RPMI7951 (cell line): ENCODE measurements at regions not wholly inside any gene's neighbourhood (a gene's known extent, or its start where the extent isn't known, plus 50 kb on each side); places are given as distances from the start of the nearest gene placed in this dataset.
A peak's percentile ranks its signal among the peaks of the same experiment; 100 is the strongest.
"Not testable (repeated sequence)": the region's sequence is repeated elsewhere in the genome, so short reads cannot be mapped to it uniquely, and the experiment has no call there.

ENCODE experiments used
- DNase-seq: peaks from one replicate; pipeline ENCODE4 v3.0.0-alpha.2; 2012; ENCODE audit warnings: low read depth

DNA sequence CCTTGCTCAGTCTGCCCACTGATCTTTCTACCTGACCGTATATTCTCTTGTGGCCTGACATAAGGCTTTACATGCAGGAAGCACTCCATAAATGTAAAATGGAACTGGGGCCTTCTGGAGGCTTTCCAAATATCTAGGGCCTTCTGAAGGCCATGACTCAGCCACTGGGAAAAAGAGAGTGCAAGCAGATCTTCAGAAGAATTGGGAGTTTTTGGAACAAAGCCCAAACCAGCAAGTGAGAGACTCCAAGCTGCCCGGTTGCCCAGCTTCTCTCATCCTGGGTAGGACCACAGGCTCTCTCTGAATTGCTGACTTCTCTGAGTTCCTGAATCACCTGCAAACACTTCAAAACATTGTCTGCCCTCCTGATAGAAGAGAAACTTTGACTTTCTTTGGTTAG is 107.9 kb upstream of the BMAL1 start:
- peak; percentile 97 for DNase-seq

DNA sequence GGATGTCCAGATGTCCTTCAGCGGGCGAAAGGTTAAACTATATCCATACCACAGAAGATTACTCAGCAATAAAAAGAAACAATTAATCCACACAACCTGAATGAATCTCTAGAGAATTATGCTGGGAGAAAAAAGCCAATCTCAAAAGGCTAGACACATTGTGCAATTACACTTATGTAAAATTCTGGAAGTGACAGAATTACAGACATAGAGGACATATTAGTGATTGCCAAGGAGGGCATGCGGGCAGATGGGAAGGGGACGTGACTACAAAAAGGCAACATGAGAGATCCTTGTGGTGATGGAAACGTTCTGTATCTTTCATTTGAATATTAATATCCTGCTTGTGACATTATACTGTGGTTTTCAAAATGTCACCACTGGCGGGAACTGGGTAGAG is 103.5 kb upstream of the BMAL1 start:
- DNase-seq = peak; percentile 18

GRCh38 chr11:13183094-13183825 is 94.3 kb upstream of the BMAL1 start:
- peak; percentile 45 for DNase-seq

GRCh38 chr11:13183826-13184196 is 93.8 kb upstream of the BMAL1 start:
- DNase-seq = no peak

DNA sequence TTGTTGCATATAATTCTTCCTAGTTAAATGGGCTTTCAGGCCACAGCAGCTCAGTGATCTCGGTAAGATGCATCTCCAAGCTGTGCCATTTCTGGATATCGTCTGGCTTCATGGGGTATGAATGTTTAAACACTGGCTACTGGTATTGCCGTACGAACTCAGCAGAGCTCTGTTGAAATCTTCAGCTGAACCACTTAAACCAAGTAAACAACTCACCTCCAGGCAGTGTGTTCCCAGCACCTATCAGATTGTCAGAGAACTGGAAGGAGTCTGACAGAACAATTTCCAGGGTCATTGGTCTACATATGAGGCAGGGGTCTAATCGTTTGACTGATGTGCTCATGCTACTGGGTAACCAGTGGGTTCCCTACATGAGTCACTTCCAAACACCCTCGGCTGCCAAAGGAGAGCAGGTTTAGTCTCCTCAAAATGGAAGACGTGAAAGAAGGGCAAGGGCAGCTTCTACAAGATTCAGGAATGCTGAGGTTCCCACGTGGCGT is 93.2 kb upstream of the BMAL1 start:
- DNase-seq = no peak

DNA sequence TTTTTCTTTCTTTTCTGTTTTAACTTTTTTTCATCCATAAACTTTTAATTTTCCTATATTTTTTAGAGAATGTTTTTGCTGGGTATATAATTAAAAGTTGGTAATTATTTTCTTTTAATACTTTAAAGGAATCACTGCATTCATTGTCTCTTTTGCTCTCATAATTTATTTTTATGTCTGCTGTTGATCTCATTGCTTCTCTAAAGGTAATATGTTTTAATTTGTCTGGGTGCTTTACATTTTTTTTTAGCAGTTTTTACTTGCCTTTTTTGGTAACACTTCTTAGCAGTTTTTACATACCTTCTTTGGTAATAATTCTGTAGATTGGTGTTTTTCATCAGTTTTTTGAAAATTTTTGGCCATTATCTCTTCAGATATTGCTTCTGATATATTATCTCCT is 89.4 kb upstream of the BMAL1 start:
- no peak for DNase-seq

DNA sequence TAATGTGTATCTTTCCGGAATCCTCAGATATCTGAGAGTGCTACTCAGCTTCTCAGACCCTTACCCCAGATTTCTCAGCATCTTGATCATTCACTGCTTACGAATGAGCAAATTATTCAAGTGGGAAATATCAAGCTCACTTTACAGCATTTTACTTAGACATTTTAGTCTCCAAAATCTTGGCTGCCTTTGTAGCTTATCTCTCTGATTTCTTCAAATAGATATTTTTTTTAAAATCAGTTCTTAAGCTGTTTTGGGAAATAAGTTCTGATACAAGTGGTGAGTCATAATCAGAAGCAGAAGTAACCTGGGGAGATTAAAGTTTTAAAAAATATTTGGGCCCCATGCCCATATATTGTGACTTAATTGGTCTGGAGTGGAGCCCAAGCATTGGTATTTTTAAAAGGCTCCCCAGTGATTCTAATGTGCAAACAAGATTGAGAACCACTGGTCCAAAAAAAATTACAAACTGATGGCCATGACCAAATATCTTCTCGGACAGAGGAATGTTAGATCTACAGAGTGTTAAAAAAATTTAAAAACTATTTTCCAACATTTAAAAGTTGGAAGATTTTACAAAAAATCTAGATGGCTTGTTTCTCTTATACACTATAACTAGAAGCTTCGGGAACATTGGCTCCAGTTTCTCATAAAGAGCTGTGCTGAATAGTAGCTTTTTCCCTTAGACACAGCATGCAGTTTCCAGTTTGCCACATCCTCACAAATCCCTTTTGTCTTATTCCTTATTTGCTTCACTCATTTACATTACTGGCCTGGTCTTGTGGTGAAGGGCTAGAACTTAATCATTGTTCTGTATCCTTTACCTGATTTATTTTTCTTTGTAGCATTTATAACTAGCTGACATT is 87.8 kb upstream of the BMAL1 start:
- DNase-seq = no peak

GRCh38 chr11:13193613-13194012 is 84.0 kb upstream of the BMAL1 start:
- no peak for DNase-seq

- not testable (repeated sequence) for DNase-seq
These were observed 80.2 kb upstream of the BMAL1 start for GRCh38 chr11:13197374-13197773.

GRCh38 chr11:13205486-13205885 is 72.1 kb upstream of the BMAL1 start:
- DNase-seq = no peak

DNA sequence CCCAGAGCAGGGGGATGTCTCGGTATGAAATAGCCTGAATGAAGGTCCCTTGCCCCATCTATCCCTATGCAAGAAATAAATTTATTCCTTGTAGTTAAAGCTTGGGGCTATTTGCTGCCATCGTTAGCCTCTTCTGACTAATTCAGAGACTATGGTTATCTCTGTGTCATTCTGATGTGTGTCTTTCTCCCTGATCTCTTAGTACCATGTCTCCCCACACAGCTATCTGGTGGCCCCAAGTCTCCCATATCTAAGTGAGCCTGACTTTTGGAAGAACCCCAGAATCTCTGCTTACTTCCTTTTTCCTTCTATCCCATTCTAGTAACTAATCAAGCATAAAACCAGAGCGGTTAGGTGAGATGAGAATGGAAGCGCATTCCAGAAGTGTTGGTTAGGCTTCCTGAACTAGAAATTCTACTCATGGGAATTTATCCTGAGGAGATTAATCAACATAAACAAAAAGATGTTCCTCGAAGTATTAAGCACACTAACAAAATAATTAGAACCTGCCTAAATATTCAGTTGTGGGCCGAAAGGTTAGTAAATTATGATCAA is 71.4 kb upstream of the BMAL1 start:
- DNase-seq = no peak

- DNase-seq = no peak
These were observed 70.3 kb upstream of the BMAL1 start for GRCh38 chr11:13207270-13207664.

DNA sequence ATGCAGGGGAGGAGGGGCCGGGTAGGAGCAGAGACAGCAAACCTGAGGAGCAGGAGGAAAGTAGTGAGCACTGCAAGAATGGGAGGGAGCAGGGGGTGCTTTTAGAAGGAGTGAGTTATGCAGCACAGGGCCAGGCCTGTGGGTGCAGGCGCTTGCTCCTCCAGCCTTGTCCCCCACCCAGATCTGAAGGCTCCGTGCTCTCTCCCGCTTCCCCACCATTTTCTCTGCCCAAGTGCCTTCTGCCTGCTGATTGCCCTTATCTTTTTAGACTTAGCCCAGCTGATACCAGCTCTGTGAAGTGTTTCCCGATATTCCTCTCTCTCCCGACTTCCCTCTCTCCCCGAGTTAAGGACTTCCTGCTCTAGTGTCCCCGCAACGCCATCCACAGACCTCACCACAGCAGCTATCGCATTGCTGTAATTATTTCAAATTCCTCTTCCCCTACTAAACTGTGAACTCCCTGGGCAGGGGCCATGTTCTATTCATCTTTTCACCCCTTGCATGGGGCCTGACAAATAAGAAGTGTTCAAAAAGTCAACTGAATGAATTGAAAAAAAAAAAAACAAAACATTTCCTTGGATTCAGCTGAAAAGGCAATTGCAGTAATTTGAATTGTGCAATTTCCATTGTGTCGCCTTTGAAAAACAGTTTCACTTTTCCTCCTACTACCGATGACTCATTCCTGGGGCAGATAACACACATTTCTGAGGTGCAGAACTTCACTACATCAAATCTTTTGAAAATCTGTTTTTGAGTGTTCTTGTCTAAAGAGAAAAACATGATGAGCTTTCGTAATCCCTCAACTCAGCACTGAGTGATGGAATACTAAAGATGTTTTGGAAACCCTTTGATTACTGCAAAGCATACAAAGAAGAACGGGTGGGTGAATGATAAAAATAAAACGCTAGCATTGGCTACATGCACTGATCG is 69.7 kb upstream of the BMAL1 start:
- DNase-seq = peak; percentile 80

DNA sequence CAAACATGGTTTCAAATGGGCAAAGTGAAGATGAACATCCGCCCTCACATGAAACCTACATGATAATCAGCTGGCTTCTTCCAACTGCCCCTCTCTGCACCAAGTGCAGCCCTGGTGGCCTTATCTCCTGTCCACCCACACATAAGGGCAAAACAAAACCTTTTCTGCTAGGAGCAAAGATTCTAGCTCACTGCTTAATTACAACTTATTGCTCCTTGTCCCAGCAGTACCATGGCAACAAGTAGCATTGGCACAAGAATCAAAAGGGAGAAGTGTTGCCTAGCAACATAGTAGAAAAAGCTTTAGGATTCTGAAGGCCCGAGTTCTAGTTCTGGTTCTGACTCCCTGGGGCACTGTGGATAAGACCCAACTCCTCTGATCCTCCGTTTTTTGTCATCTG is 68.7 kb upstream of the BMAL1 start:
- no peak for DNase-seq

GRCh38 chr11:13209379-13209778 is 68.2 kb upstream of the BMAL1 start:
- DNase-seq = no peak

DNA sequence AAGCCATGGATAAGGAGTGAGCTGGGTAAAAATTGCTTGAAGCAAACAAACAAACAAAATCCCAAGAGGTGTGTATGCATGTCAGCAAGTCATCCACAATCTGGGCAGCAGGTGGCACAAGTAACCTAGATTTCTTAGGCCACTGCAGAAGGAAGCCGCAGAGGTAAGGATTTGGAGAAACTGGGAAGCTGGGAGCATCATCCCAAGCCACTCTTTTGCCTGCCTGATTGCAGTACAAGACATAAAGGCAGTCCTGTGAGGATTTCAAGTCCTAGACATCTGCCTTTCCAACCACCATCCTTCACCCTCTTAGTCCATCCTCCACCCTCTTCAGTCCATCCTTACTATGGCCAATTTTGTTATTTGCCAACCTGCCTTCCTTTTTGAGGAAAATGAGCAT is 67.2 kb upstream of the BMAL1 start:
- peak; percentile 74 for DNase-seq

DNA sequence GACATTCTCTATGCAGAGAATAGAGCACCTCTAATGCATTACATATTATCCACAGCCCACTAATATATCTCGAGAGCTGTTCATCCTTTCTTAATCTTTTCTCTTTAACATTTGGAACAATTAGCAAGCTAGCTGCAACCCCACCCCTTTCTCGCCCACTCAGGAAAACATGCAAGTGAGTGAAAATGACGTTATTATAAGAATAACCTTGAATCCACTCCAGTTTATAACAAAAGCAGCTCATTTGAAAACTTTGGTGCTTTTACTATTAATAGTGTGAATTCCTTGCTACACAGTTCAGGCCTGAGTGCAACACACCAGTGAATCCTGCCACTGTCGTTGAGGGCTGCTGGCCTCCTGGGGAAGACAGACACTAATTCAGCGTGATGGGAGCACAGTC is 63.3 kb upstream of the BMAL1 start:
- no peak for DNase-seq

- DNase-seq = peak; percentile 90
These were observed 62.4 kb upstream of the BMAL1 start for GRCh38 chr11:13215149-13215548.

DNA sequence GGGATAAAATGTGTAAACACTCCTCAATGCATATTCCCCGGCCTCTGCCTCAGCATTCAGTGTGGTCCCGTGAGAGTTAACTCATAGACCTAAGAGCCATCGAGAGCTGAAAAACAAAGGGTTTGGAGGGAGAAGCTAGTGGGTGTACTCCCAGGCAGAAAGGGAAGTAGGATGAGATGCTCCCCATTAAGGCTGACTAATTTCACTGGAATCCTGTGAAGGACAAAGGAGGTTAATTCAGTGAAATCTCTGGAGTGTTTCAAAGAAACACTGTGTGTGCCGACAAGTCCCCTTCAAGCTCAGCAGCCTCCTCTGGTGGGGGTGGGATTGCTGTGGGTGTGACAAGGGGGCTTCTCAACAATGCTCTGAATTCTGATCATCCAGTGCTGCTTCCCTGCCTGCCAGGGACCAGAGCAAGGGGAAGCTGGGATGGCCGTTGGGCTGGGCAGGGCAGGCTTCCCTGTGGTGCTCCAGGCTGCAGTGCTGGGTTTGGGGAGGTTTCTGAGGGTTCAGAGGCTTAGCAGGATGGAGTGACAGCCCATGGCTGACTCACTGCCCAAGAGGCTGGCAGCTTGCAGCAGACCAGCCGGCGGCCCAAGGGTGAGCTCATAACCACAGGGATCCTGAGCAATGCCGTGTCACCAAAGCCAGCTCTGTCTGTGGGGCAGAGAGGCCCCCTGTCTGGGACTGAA is 61.4 kb upstream of the BMAL1 start:
- peak; percentile 98 for DNase-seq

DNA sequence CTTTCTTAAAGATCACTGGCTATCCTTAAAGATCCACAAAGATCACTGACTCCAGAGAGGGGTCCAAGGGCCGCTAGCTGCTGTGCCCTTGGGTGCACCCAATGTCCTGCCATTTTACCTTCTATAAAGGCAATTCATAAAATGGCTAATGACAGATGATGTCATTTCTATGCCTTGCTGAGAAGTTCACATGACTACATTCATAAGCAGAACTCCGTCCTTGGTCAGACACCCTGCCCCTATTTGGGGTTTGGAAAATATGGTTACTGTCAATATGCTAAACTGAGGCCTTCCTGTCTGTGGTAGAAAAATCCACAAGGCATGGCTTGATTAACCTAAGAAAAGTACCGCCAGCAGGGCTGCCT is 60.9 kb upstream of the BMAL1 start:
- no peak for DNase-seq

GRCh38 chr11:13218685-13219084 is 58.9 kb upstream of the BMAL1 start:
- not testable (repeated sequence) for DNase-seq
